HuH-7.5 (cell line): ENCODE measurements at regions not wholly inside any gene's neighbourhood (a gene's known extent, or its start where the extent isn't known, plus 50 kb on each side); places are given as distances from the start of the nearest gene placed in this dataset.

ENCODE experiments used
- DNase-seq: peaks from one replicate; pipeline ENCODE4 v3.0.0; 2011; ENCODE audit warnings: low spot score

- no peak for DNase-seq
These were observed 366.6 kb upstream of the CLNK start for GRCh38 chr4:11051181-11051580.

- DNase-seq, result no peak
These were observed 366.2 kb upstream of the CLNK start for GRCh38 chr4:11050766-11051165.

GRCh38 chr4:11049001-11049400, 364.4 kb upstream of the CLNK start:
- no peak for DNase-seq

- no peak for DNase-seq
These were observed 358.2 kb upstream of the CLNK start for GRCh38 chr4:11042760-11043159.

- DNase-seq, result no peak
These were observed 355.1 kb upstream of the CLNK start for GRCh38 chr4:11039634-11040131.

- DNase-seq, result no peak
These were observed 354.4 kb upstream of the CLNK start for GRCh38 chr4:11038926-11039325.

- DNase-seq, result no peak
These were observed 353.1 kb upstream of the CLNK start for GRCh38 chr4:11037637-11038036.

GRCh38 chr4:11028334-11028733, 343.8 kb upstream of the CLNK start:
- DNase-seq, result no peak

GRCh38 chr4:11021333-11021732, 336.8 kb upstream of the CLNK start:
- DNase-seq, result no peak

- DNase-seq, result no peak
These were observed 335.1 kb upstream of the CLNK start for GRCh38 chr4:11019451-11020240.

- DNase-seq, result no peak
These were observed 329.6 kb upstream of the CLNK start for GRCh38 chr4:11014199-11014598.

GRCh38 chr4:11013094-11013664, 328.6 kb upstream of the CLNK start:
- DNase-seq, result no peak

GRCh38 chr4:11011249-11011648, 326.7 kb upstream of the CLNK start:
- peak; percentile 30 for DNase-seq

GRCh38 chr4:11010624-11011023, 326.1 kb upstream of the CLNK start:
- no peak for DNase-seq

- no peak for DNase-seq
These were observed 324.7 kb upstream of the CLNK start for GRCh38 chr4:11009281-11009680.

GRCh38 chr4:11005300-11005699, 320.7 kb upstream of the CLNK start:
- DNase-seq, result no peak

- DNase-seq, result no peak
These were observed 320.2 kb upstream of the CLNK start for GRCh38 chr4:11004818-11005217.

GRCh38 chr4:11002961-11003360, 318.4 kb upstream of the CLNK start:
- DNase-seq, result no peak

- no peak for DNase-seq
These were observed 314.3 kb upstream of the CLNK start for GRCh38 chr4:10998846-10999245.

GRCh38 chr4:10984815-10985214, 300.2 kb upstream of the CLNK start:
- DNase-seq, result no peak

GRCh38 chr4:10983885-10984640, 299.5 kb upstream of the CLNK start:
- DNase-seq, result no peak

- DNase-seq, result no peak
These were observed 298.7 kb upstream of the CLNK start for GRCh38 chr4:10983268-10983667.

GRCh38 chr4:10982305-10982704, 297.7 kb upstream of the CLNK start:
- DNase-seq, result no peak
